ENCODE measurements at regions not wholly inside any gene's neighbourhood (a gene's known extent, or its start where the extent isn't known, plus 50 kb on each side); places are given as distances from the start of the nearest gene placed in this dataset.

DNA sequence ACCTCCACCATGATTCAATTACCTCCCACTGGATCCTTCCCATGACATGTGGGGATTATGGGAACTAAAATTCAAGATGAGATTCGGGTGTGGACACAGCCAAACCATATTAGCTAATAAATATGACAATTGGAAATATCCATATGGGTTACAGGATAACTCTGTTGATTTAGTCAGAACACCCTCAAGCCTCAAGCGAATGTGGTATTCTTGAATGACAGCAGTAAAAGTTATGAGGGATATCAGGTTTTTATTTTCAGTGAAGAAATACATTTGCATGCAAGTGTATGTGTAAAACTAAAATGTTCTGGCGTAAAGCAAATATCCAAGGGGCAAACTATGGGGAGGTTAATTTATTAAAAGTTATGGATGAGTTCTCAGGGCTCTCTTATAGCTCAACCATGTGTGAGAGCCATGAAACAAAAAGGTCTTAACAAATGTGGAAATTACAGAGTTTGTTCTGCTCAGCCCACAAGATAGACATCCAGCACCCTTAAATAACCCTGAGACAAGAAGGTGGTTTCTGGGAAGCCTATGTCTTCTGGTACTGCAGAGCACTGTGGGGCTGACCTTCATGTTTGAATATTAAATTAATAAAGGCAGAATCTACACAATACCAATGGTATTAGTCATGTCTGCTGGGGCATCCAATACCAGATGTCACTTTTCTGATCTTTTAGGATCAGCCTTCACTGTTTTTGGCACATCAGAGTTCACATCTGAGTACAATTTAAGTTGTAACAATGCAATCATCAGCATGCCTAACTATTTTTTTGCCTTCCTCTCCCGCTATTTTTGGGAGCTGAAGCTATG, 370.5 kb upstream of the RSPO3 start:
- no peak for DNase-seq (ENCODE audit: low read depth, low spot score)
- ChIA-PET CTCF (no interaction called here), POLR2A (no interaction called here)

DNA sequence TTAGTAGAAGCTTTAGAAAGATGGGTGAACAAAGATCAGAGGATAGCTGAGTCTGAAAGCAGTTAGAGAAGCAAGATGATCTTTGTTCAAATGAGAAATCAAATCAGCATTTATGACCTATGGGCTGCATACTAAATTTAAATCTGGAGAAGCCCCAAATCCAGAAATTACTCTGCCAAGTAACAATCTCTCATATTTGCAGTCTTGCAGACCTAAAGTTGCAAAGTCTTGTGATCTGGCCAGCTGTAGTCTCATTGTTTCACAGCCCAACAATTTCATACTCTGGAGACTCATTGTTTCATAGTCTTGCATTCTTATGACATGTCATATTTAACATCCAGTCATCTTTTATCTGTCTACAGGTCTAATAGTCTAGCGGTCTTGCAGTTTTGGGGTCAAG, 364.9 kb upstream of the RSPO3 start:
- CTCF ChIA-PET, result interaction anchor here (1.2 kb wide), 1 partner anchor 51 kb away, joined by 3 read pairs; no protein-coding TSS in a partner anchor
- DNase-seq (ENCODE audit: low read depth, low spot score), result no peak

More for the DNA sequence above, 370.5 kb upstream of the RSPO3 start:
- no peak for TF ChIP-seq CTCF (IDR thresholded peaks at IDR 0.05; ENCODE audit: low read depth, low read length)
- H3K27me3 ChIP-seq (ENCODE audit: control insufficient read depth, insufficient read depth, low read length), result no peaks in the 10 kb centered on the region
- no peak overlapping the region for H3K4me3 ChIP-seq (ENCODE audit: low read depth, low read length)
- H3K9me3 ChIP-seq (ENCODE audit: control insufficient read depth, insufficient read depth, low read length), result no peaks in the 10 kb centered on the region; the same call in 1 of the 2 replicates
- H3K27ac ChIP-seq (ENCODE audit: low read depth, low read length), result no peak overlapping the region

DNA sequence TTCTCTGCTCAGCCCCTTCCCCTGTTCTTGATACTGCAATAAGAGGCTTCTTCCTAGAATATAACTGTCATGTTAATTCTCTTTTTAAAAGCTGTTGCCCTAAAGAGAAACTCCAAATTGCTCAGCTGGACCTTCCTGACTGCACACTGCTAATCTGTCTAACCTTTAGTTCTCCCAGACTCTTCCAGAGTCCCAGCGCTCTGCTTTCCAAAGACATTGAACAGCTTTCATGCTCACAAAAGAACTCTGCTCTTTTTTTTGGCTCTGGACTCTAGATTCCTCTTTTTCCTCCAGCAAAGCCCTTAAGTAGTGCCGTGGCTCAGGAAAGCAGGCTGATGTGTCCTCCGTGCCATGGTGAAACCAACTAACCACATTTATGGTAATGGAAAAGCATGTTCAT, 356.6 kb upstream of the RSPO3 start:
- Histone ChIP-seq H3K27ac (ENCODE audit: low read depth, low read length) (no peak overlapping the region), H3K4me3 (ENCODE audit: low read depth, low read length) (no peak overlapping the region), H3K27me3 (ENCODE audit: control insufficient read depth, insufficient read depth, low read length) (no peaks in the 10 kb centered on the region), H3K9me3 (ENCODE audit: control insufficient read depth, insufficient read depth, low read length) (no peaks in the 10 kb centered on the region)
- DNase-seq (ENCODE audit: low read depth, low spot score), result no peak
- ChIA-PET POLR2A (no interaction called here), CTCF (interaction anchor here (1.0 to 1.7 kb wide), 2 partner anchors 43 to 104 kb away, joined by 3 to 4 read pairs; no protein-coding TSS in a partner anchor)
- no peak for TF ChIP-seq CTCF (IDR thresholded peaks at IDR 0.05; ENCODE audit: low read depth, low read length)

More for the DNA sequence above, 364.9 kb upstream of the RSPO3 start:
- Histone ChIP-seq H3K27me3 (ENCODE audit: control insufficient read depth, insufficient read depth, low read length) (no peaks in the 10 kb centered on the region), H3K4me3 (ENCODE audit: low read depth, low read length) (no peak overlapping the region), H3K9me3 (ENCODE audit: control insufficient read depth, insufficient read depth, low read length) (no peaks in the 10 kb centered on the region), H3K27ac (ENCODE audit: low read depth, low read length) (no peak overlapping the region)
- no peak for TF ChIP-seq CTCF (IDR thresholded peaks at IDR 0.05; ENCODE audit: low read depth, low read length)
- POLR2A ChIA-PET, result no interaction called here

- ChIA-PET POLR2A (no interaction called here), CTCF (interaction anchor here (0.7 kb wide), 1 partner anchor 1953 kb away, joined by 4 read pairs; no protein-coding TSS in a partner anchor)
- Histone ChIP-seq H3K27ac (ENCODE audit: low read depth, low read length) (no peak overlapping the region), H3K9me3 (ENCODE audit: control insufficient read depth, insufficient read depth, low read length) (no peaks in the 10 kb centered on the region), H3K4me3 (ENCODE audit: low read depth, low read length) (no peak overlapping the region), H3K27me3 (ENCODE audit: control insufficient read depth, insufficient read depth, low read length) (no peaks in the 10 kb centered on the region)
- DNase-seq (ENCODE audit: low read depth, low spot score), result no peak
- no peak for TF ChIP-seq CTCF (IDR thresholded peaks at IDR 0.05; ENCODE audit: low read depth, low read length)
These were observed 354.4 kb upstream of the RSPO3 start for GRCh38 chr6:126764104-126764503.

DNA sequence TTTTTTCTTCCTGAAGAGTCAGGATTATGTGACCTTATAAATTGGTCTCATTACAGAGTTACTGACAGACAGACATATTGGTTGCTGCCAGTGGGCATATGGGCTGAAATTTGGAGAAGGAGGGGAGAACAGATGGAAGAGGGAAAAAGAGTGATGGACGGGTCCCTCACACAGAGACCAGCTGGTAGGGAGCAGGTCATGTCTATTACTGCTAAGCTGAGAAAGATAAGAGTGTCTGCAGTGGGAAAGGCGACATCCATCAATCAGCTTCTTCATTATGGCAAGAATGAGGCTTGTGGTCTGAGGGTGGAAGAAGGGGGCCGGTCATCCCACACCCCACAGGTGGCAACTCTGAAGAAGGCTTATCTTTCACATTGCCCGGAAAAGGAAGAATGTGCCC, 353.8 kb upstream of the RSPO3 start:
- POLR2A ChIA-PET, result no interaction called here
- DNase-seq (ENCODE audit: low read depth, low spot score), result no peak
- CTCF ChIA-PET, result no interaction called here
- H3K27ac ChIP-seq (ENCODE audit: low read depth, low read length), result no peak overlapping the region
- no peaks in the 10 kb centered on the region for H3K9me3 ChIP-seq (ENCODE audit: control insufficient read depth, insufficient read depth, low read length)
- TF ChIP-seq CTCF (IDR thresholded peaks at IDR 0.05; ENCODE audit: low read depth, low read length), result no peak
- no peaks in the 10 kb centered on the region for H3K27me3 ChIP-seq (ENCODE audit: control insufficient read depth, insufficient read depth, low read length)
- no peak overlapping the region for H3K4me3 ChIP-seq (ENCODE audit: low read depth, low read length)

Data from AG04450 (cell line).